Thymus (tissue), 11 donors: ENCODE measurements at regions not wholly inside any gene's neighbourhood (a gene's known extent, or its start where the extent isn't known, plus 50 kb on each side); places are given as distances from the start of the nearest gene placed in this dataset.
"Not testable (repeated sequence)": the region's sequence is repeated elsewhere in the genome, so short reads cannot be mapped to it uniquely, and the experiment has no call there.

Experiments used
- DNase-seq, 9 donors: peaks; one replicate each; pipeline ENCODE4 v3.0.0-alpha.2; 2013; ENCODE audit warnings: low spot score in 9 of 9, low read depth in 6 of 9, missing footprints in 1 of 9
- H3K27ac ChIP-seq, 2 donors: one replicate each; pipeline ENCODE4 v1.5.1; 2013; ENCODE audit warnings: control low read depth in 1 of 2, low read depth in 1 of 2, low read length in 1 of 2, mild to moderate bottlenecking in 1 of 2, moderate library complexity in 1 of 2
- H3K27me3 ChIP-seq, 2 donors: one replicate each; pipeline ENCODE4 v1.5.1; 2013; ENCODE audit warnings: low read length in 1 of 2; ENCODE audit not compliant: control insufficient read depth in 2 of 2, insufficient read depth in 1 of 2
- H3K36me3 ChIP-seq, 2 donors: one replicate each; pipeline ENCODE4 v1.5.1; 2013; ENCODE audit warnings: low read length in 1 of 2, mild to moderate bottlenecking in 1 of 2, moderate library complexity in 1 of 2; ENCODE audit not compliant: control insufficient read depth in 2 of 2, insufficient read depth in 2 of 2
- H3K4me1 ChIP-seq, 2 donors: one replicate each; pipeline ENCODE4 v1.5.1; 2013; ENCODE audit warnings: low read length in 2 of 2; ENCODE audit not compliant: control insufficient read depth in 2 of 2, insufficient read depth in 2 of 2
- H3K4me3 ChIP-seq, 2 donors: one replicate each; pipeline ENCODE4 v1.5.1; 2013; ENCODE audit warnings: low read length in 2 of 2, control low read depth in 1 of 2, mild to moderate bottlenecking in 1 of 2
- H3K9me3 ChIP-seq, 2 donors: one replicate each; pipeline ENCODE4 v1.5.1; 2013; ENCODE audit warnings: low read length in 1 of 2, mild to moderate bottlenecking in 1 of 2; ENCODE audit not compliant: control insufficient read depth in 2 of 2, insufficient read depth in 1 of 2
- WGBS: extraction: QIAGEN DNeasy Blood & Tissue Kit; methylation state at CpG from one replicate; pipeline ENCODE4 v1.1.7; 2013; 5-methylcytosine and 5-hydroxymethylcytosine counted together
- donor health status: healthy.

DNA sequence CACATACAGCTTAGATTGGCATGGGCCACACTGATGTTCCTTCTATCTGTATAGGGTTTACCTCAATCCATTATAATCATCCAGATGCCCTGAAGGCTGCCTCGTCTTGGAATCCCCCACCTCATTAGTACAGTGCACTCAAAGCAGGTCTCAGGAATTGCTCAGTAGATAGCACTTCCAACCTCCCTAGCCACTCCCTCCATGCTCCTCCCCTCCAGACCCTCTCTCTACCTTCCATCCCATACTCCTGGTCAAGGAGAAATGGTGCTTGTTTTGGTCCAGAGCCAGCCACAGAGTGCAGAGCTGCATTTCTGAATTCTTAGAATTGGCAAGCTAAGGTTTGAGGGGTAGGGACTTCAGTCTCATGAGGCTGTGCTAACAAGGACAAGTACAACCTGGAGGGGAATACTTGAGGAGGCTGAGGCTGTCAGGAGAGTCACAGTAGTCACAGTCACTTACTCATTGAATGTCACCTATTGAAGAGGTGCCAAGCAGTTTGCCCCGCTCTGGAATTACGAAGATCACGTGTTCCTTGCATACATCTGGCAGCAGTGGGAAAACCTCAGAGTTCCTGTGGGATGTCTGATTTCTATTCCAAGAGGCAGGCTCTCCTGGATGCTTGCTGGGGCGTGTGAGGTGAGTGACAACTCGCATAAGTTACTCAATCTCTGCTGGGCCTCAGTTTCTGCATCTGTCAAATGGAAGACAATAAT, 60.7 kb upstream of the ZNF746 start:
- no peak for DNase-seq
- H3K4me1 ChIP-seq: no peaks in the 10 kb centered on the region
- WGBS: 97% methylated on average over 6 of the region's 6 CpGs
- H3K4me3 ChIP-seq: no peak overlapping the region
- no peak overlapping the region for H3K27ac ChIP-seq
- H3K9me3 ChIP-seq: no peaks in the 10 kb centered on the region
- peaks cover 34 to 38% of the 10 kb centered on the region in 2 donors for H3K36me3 ChIP-seq
- no peaks in the 10 kb centered on the region for H3K27me3 ChIP-seq

DNA sequence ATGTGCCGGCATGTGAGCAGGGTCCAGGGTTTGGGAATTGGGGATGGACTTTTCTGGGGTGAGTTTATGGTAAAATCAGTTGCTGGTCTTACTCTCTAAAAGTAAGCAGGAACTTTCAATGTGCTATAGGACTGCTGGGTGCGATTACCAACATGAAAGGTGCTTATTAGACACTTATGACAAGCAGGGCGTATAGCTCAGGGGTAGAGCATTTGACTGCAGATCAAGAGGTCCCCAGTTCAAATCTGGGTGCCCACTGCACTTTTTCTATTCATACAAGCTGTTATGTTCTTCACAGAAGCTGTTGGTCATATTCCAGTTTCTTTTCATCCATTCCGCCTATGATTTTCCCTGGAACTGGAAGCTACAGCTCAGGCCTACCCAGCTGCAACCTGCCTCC, 58.9 kb upstream of the ZNF746 start:
- H3K36me3 ChIP-seq: peaks cover 47 to 48% of the 10 kb centered on the region in 2 donors
- H3K27ac ChIP-seq: not testable (repeated sequence)
- WGBS: 100% methylated on average over 4 of the region's 4 CpGs

DNA sequence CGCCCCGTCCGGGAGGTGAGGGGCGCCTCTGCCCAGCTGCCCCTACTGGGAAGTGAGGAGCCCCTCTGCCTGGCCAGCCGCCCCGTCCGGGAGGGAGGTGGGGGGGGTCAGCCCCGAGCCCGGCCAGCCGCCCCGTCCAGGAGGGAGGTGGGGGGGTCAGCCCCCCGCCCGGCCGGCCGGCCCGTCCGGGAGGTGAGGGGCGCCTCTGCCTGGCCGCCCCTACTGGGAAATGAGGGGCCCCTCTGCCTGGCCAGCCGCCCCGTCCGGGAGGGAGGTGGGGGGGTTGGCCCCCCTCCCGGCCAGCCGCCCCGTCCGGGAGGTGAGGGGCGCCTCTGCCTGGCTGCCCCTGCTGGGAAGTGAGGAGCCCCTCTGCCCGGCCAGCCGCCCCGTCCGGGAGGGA, 57.2 kb upstream of the ZNF746 start:
- WGBS: 96% methylated on average over 31 of the region's 31 CpGs
- H3K9me3 ChIP-seq, H3K4me1 ChIP-seq, DNase-seq, H3K27me3 ChIP-seq, H3K27ac ChIP-seq, H3K4me3 ChIP-seq: not testable (repeated sequence)
- peaks cover 53 to 60% of the 10 kb centered on the region in 2 donors for H3K36me3 ChIP-seq

More for the DNA sequence above, 58.9 kb upstream of the ZNF746 start:
- H3K9me3 ChIP-seq, H3K4me3 ChIP-seq, H3K4me1 ChIP-seq, DNase-seq, H3K27me3 ChIP-seq: not testable (repeated sequence)

DNA sequence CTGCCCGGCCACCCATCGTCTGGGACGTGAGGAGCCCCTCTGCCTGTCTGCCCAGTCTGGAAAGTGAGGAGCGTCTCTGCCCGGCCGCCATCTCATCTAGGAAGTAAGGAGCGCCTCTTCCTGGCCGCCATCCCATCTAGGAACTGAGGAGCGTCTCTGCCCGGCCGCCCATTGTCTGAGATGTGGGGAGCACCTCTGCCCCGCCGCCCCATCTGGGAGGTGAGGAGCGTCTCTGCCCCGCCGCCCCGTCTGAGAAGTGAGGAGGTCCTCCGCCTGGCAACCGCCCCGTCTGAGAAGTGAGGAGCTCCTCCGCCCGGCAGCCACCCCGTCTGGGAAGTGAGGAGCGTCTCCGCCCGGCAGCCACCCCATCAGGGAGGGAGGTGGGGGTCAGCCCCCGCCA, 56.4 kb upstream of the ZNF746 start:
- DNase-seq, H3K9me3 ChIP-seq, H3K4me3 ChIP-seq, H3K4me1 ChIP-seq, H3K27ac ChIP-seq, H3K27me3 ChIP-seq: not testable (repeated sequence)
- 99% methylated on average over 27 of the region's 27 CpGs for WGBS
- peaks cover 57 to 67% of the 10 kb centered on the region in 2 donors for H3K36me3 ChIP-seq

DNA sequence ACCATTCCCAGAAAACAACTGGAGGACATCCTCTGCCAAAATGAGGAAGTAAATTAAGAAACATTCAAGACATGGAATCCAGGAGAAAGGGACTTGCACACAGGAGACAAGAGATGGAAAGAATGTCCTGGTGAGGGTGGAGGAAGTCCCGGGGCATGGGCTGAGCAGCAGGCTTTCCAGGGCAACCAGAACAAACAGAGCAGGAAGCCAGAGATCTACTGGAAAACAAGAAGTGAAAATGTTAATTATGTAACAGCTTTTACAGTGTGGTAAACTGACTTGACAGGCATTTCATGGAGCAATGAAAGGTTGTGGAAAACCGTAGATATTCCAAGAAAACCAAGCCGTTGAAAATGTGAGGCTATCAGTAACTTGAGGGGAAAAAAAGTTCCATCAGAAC, 55.2 kb upstream of the ZNF746 start:
- Histone ChIP-seq H3K36me3 (peaks cover 58 to 69% of the 10 kb centered on the region in 2 donors), H3K9me3 (peaks cover 1 to 7% of the 10 kb centered on the region in 2 donors), H3K27ac (no peak overlapping the region), H3K4me1 (no peaks in the 10 kb centered on the region), H3K4me3 (no peak overlapping the region), H3K27me3 (no peaks in the 10 kb centered on the region)
- WGBS: 97% methylated on average over 3 of the region's 3 CpGs
- no peak for DNase-seq
